ENCODE measurements at regions not wholly inside any gene's neighbourhood (a gene's known extent, or its start where the extent isn't known, plus 50 kb on each side); places are given as distances from the start of the nearest gene placed in this dataset.
"Not testable (repeated sequence)": the region's sequence is repeated elsewhere in the genome, so short reads cannot be mapped to it uniquely, and the experiment has no call there.

DNA sequence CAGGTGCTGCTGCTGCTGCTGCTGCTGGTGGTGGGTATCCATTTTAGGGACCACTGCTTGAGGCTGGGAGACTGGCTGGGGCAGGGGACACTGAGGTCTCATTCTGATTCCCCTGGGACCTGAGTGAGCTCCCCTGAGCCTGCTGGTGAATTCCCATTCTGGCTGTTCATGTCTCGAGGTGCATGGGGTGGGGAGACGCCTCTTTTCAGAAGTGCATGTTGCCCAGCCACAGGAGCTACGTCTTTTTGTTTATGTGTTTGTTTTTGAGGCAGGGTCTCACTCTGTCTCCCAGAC, 133.4 kb downstream of the RHOU start:
- no peak for DNase-seq (ENCODE audit: low read depth)

DNA sequence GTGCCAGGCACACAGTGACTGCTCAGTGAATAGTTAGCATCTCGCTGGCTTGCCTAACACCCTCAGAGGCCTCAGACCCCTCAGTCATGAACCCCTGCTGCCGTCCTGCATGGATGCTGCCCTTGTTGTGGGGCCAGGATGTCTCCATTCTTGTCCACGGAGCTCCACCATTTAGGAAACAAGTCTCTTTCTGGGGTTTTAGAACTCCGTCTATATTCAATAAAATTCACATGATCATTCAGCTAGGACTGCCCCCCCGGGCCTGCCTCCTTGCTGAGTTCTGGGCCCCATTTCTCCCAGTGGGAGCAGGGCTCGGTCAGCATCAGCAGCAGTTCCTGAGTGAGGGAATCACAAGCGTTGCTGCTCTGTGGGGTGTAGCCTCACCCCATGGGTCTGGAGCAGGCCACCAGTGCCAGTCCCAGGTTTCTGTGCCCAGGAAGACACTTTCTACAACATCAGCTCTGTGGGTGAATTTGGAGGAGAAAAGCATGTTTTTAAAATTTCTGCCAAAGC, 134.1 kb downstream of the RHOU start:
- no peak for DNase-seq (ENCODE audit: low read depth)

DNA sequence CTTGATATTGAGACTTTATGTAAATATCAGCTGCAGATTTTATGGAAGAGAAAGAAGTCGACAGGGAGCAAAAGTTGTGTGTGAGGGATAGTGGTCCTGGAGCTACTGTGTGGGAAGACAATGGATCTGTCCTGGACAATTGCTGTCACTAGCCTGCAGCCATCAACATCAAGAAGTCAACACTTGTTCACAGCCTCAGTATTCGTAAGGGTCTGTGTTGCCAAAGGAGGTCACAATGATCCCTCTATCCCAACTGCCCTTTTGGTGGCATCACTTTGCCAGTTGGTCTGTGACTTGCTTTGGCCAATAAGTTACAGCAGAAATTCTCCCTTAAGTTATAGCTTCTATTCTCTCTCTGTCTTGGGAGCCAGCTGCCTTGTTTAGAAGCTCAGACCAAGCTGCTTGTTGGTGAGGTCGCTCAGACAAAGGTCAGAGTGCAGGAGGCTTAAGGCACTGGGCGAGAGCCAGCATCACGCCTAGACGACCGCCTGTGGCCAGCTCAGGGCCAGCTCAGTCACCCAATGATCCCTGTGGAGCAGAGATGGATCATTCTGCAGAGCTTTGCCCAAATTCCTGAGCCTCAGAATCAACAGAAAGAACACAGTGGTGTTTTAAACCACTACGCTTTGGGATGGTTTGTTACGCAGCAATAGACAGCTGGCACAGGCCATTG, 134.9 kb downstream of the RHOU start:
- no peak for DNase-seq (ENCODE audit: low read depth)

DNA sequence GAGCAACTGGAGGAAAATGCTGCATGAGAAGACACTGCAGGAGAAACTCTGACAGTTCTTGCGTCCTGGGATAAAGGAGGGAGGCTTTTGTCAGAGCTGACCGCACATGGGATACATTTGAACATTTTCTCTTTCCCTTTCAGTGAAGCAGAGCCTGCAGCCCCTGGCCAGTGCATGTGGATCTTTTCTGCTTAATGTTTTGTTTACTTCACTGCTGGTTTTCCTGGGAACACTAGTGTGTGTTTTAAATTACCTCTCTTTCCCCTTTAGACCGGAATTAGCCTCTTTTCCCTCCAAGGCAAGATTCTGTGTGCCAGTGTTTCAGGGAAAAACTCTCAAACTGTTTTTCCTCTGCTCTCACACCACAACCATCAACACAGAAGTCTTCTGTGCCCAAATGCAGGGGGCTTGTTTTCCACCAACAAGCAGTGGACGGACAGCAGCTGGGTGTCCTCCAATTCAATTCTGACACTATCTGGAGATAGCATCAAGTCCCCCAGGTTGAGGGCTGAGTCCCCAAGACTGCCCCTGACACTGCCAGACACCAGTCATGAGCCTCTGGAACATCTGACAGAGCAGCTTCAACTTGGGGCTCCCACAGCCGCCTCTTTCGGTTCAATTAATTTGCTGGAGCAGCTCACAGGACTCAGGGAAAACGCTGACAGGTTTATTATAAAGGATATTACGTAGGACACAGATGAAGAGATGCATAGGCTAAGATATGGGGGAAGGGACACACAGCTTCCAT, 136.2 kb downstream of the RHOU start:
- no peak for DNase-seq (ENCODE audit: low read depth)

DNA sequence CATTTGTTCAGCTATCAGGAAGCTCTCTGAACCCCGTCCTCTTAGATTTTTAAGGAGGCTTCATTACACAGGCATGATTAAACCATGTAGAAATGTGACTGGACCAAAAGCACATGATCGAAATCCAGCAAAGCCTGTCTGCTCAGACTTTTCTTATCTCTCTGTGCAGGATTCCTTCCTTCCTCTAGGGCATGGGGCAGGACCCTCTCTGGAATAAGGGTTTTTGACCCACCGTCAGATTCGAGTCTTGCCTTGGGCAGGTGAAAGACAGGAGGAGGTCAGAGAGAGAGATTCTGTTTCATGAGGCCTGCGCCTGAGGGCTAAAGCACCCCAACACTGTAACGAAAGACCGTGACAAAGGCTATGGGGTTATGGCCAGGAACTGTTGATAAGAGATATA, 136.8 kb downstream of the RHOU start:
- DNase-seq (ENCODE audit: low read depth), result no peak

DNA sequence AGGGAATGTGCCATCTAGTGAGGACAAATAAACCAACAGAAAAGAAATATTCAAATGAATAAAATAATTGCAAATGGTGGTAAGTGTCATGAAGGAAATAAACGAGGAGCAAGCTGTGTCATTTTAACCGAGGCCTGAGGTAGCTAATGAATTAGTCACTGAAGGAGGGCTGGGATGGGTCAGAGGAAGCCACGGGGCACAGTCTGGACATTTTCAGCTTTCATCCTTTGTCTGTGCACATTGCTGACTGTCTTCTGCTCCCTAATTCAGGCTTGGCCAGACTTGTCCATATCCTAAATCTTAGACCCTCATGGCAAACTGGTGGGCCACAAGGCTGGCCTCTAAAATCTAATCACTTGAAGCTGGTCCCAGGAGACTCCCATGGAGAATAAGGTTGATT, 138.4 kb downstream of the RHOU start:
- no peak for DNase-seq (ENCODE audit: low read depth)

DNA sequence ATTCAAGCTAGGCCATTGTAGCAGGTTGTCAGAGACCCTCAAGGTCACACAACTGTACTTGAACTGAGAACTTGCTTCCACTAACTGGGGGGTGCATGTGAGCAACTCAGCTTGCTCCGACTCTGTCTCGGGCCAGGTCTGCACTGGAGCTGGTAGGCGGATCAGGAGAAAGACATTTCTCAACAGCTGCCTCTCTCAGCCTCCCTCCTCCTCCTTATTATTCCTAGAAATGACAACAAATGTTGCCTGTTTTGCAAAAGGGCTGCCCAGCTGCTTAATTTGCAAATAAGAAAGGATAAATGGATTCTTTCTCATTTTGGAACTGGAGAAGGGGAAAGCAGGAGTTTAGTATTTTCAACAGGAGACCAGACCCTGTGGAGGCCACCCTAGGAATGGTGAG, 140.5 kb downstream of the RHOU start:
- DNase-seq (ENCODE audit: low read depth), result no peak

DNA sequence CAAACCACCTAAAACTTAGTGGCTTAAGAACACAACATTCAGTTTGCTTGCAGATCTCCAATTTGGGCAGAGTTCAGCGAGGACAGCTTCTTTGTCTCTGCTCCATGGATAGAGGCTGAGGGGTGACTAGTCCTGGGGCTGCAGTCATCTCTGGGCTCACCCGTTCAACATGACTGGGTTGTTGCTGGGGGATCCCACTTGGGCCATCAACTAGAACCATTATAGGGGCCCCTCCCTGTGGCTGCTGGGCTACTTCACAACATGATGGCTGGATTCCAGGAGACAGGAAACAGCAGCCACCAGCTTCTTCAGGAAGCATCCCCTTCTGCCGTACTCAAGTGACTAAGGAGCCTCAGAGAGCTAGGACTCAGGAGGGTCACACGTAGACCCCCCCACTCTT, 140.9 kb downstream of the RHOU start:
- DNase-seq (ENCODE audit: low read depth), result no peak

DNA sequence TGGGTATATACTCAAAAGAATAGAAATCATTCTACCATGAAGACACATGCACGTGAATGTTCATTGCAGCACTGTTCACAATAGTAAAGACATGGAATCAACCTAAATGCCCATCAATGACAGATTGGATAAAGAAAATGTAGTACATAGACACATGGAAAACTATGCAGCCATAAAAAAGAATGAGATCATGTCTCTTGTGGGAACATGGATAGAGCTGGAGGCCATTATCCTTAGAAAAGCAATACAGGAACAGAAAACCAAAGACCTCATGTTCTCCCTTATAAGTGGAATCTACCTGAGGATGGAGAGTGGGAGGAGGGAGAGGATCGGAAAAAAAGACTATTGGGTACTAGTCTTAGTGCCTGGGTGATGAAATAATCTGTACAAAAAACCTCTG, 143.9 kb downstream of the RHOU start:
- DNase-seq (ENCODE audit: low read depth), result no peak

DNA sequence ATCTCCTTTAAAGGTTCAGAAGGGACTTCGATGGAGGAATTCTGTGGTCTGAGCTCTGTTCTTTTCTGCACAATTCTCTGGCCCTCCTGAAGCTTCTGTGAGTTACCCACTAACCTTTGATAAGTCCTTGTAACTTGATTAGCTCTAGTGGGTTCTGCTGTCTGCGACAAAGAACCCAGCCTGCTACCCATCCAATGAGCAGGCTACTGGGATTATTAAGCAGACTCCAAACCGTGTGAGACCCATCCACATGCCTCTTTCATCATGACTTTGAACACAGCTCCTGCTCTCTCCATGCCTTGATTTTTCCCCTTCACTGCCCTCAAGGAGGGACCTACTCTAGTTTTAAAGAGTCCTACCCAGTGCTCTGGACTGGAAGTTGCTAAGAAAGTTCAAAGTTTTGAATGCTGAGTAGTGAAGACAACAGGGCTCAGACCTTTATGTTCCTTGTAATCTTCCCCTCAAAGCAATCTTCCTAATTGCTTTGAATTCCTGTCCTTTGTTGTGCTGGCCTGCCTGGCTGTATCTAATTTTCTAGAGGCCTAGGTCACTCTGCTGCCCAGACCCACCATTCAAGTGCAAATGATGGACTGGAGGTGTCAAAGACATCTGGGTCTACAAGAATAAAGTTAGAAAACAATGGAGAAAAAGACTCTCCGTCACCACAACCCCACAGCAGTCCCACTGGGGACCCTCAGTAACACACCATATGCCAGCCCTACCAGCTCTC, 146.9 kb downstream of the RHOU start:
- DNase-seq (ENCODE audit: low read depth), result no peak

DNA sequence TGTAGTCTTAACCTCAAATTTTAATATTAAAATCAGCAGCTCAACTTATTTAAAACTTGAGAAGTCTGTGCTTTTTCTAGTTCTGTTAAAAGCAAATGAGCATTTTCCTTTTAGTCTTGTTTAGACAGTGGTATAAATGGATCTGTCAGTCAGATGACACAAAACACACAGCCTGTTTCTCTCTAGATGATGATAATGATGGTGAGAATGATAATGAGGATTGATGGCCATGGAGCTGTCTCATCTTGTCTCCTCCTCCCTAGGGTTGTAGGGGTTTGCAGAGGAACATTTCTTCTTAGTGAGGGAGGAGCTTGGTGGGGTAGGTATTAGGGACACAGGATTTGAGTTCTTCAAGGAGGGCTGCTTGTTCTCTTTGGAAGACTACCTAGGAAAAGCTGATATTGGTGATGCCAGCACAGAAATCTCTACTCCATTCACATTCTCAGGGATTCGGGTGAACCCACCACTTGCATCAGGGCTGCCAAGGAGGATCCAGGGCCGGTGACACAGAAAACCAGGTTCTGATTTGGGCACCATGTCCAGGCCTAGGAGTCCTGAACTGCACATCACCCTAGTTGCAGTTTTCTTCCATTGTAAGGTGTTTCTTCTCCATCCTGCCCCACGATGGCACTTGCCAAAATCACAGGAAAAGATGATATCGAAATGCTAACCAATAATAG, 147.6 kb downstream of the RHOU start:
- no peak for DNase-seq (ENCODE audit: low read depth)

DNA sequence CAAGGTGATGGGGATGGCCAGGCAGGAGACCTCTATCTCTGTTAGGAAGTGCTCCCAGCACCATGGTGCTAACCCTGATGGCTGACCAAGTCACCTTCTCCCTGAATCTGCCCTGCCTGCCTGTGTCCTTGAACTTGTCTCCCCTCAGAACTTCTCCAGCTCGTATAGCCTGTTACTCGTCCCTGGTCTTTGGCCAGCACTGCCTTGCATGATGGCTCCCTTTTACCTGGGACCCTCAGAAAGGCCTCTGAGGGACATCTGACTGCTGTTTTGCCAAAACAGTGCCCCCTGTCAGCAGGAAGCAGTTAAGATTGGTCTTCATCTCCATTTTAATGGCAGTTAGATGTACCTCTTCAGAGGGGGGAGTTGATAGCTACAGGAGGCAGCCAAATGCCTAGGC, 148.3 kb downstream of the RHOU start:
- no peak for DNase-seq (ENCODE audit: low read depth)

DNA sequence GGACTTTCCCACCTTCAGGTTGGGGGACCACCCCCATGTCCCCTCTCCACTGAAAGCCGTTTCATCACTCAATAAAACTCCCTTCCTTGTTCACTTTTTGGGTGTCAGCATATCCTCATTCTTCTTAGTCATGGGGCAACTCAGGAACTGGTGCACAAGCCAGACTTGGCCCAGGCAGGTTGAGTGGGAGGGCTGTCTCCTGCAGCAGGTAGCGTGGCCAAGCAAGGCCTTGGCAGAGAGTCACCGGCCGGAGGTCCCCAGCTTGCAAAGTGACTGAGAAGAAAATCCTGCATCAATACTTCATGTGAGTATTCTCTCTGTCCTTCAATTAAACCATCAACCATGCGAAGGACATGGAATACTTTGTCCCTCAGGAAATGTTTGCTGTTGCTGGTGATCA, 148.9 kb downstream of the RHOU start:
- DNase-seq (ENCODE audit: low read depth), result no peak

DNA sequence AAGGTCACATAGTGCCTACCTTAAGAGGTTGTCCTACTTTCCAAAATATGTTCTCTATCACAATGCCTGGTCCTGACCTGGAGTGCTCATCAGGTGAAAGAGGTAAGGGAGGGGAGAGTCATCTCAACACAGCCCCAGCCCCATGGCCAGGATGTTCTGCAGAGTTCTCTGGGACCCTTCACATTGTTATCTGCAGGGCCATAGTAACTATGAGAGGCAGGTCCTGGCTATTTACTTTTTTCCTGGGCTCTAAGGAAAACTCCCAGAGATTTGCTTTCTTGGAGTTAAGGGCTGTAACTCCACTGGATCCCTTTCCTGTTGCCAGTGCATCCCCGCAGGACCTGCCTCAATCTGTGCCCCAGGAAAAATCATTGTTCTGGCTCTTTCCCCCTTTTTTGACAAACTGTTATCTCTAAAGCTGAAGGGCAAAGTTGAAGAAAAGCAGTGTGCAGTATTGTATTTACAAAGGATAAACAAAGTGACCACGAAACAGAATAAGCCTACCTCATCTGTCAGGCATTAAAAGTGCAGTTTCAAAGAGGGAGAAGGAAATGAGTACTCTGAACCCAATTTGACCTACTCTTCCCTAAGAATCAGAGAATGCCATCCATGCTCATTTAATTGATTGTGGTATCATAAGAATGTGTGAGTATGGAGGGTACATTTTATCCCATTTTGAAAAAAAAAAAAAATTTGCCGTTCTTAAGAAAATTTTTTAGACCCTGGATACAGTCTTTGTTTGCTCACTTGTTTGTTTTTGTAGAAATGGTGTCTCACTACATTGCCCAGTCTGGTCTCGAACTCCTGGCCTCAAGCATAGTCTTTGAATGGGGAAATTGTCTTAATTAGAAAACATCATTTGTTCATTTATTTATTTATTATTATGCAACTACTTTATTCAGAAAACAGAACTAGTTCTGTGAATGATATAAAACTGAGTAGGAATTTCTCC, 149.6 kb downstream of the RHOU start:
- no peak for DNase-seq (ENCODE audit: low read depth)

DNA sequence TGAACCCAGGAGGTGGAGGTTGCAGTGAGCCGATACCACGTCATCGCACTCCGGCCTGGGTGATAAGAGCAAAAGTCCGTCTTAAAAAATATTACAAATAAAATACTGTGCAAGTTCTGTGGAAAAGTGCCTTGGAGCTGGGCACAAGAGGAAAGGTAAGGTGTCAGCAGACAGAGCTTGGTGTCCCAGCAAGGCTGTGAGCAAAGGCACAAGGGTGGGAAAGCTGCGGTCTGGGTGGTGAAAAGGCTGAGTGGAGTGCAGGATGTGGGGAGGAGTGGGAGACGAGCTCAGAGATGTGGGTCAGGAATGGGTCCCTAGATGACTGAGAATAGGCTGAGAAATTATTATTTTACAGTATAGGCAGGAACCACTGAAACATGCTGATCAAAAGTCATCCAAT, 150.6 kb downstream of the RHOU start:
- no peak for DNase-seq (ENCODE audit: low read depth)

DNA sequence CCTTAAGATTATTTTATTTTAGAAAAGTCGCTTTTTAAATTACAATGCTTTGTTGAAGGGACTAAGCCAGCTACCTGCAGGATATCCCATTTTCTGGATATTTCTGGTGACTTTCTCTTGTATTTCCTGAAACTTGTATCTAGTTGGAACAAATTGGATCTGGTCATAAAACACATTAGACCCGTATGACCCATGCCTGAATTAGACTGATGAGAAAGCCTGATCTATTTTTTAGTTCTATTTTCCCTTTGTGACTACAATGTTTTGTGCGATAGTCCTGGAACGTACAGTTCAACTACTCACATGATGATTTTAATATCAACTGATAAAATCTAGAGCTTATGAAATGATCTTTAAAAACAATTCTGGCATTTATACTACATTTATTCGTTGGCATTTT, 151.8 kb downstream of the RHOU start:
- no peak for DNase-seq (ENCODE audit: low read depth)

DNA sequence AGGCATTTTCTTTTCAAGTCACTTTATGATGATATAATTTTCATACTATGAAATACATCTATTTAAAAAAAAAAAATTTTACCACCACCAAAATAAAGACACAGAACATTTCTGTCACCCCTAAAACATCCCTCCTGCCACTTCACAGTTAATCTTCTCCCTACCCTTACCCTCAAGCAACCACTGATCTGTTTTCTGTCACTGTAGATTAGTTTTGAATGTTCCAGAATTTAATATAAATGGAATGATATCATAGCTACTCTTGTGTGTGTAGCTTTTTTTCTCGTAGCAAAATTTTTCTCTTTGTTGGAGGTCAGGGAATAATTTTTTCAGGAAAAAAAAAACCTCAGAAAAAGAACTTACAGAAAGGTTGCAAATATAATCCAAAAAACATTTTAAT, 152.7 kb downstream of the RHOU start:
- no peak for DNase-seq (ENCODE audit: low read depth)

DNA sequence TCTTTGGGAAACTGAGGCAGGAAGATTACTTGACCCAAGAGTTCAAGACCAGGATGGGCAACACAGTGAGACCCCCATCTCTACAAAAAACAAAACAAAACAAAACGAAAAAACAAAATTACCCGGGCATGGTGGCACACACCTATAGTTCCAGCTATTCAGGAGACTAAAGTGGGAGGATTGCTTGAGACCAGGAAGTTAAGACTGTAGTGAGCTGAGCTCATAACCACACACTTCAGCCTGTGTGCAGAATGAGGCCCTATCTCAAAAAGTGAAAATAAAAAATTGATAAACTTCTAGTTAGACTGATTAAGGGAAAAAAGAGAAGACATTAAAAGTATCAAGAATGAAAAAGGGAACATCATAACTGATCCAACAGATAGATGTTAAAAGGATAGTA, 154.0 kb downstream of the RHOU start:
- no peak for DNase-seq (ENCODE audit: low read depth)

DNA sequence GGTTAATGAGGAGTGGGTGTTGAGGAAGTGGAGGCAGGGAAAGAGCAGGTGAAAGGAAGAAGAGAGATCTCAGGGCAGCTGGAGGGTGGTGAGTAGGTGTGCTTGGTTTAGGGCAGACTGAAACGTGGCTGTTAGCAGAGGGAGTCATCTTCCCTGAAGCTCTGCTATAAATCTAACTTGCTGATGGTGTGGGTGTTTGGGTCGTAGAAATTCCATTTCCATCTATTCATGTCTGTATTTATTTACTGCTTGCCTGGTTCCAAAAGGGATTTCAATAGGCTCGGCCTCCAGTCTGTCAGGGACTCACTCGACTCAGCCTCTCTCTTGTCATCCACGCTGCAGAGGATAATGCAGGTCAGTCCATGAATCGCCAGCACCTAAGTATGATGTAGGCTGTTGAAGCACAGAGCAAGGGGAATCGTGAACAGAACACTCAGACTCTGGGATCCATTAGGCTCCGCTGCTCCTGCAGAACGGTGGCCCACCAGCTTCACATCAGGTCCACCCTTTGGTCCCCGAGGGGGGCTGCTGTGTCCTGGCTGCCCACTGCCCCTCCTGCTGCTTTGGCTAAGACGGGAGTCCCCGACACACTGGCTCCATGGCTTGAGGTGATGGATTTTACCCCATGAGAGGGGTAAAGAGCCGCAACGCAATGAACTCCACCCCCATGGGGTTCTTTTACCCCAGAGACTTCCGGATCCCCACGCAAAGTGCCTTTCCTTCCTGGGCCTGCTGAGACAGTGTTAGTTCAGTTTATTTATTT, 156.2 kb downstream of the RHOU start:
- DNase-seq (ENCODE audit: low read depth), result no peak

DNA sequence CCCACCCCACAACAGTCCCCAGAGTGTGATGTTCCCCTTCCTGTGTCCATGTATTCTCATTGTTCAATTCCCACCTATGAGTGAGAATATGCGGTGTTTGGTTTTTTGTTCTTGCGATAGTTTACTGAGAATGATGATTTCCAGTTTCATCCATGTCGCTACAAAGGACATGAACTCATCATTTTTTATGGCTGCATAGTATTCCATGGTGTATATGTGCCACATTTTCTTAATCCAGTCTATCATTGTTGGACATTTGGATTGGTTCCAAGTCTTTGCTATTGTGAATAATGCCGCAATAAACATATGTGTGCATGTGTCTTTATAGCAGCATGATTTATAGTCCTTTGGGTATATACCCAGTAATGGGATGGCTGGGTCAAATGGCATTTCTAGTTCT, 156.9 kb downstream of the RHOU start:
- DNase-seq (ENCODE audit: low read depth), result not testable (repeated sequence)

DNA sequence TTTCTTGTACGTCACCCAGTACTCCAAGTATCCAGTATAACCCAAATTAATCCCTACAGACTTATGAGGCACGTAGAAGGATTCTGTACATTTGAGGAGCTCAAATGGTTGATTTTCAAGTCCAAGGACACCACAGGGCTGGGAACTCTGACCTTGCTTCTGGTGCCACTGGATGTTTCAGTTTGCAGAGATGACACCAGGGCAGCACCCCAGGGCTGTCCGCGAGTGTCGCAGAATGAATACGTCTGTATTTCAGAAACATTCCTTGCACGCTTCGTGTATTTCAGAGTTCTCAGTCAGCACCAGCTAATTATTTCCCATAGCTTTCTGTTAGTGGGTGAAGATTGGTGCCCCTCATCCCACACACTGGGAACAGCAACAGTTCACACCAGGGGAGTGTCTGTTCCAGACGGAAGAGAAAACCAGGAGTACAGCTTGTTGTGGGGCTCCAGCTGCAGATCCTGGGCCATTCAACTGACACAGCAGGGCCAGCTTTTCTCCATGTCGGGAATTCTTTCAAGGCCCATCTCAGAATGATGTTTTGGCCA, 159.2 kb downstream of the RHOU start:
- no peak for DNase-seq (ENCODE audit: low read depth)

Data from stimulated activated CD4-positive, alpha-beta T cell treated with anti-CD3 and anti-CD28 coated beads, Interleukin-2, amount 100 ng/mL, for 4 hours (primary cell).